H1 (cell line): ENCODE measurements at regions not wholly inside any gene's neighbourhood (a gene's known extent, or its start where the extent isn't known, plus 50 kb on each side); places are given as distances from the start of the nearest gene placed in this dataset.

Source experiments
- CTCF ChIA-PET: fragments of 300-600 bp; sonication (Branson Sonifier 250); formaldehyde crosslinking; loops from one replicate; lab custom pipeline; 2021; ENCODE audit not compliant: partially characterized antibody; lab: Charles Lee
- POLR2A ChIA-PET: fragments of 300-600 bp; sonication (Branson Sonifier 250); formaldehyde crosslinking; loops from one replicate; lab custom pipeline; 2021; ENCODE audit warnings: inconsistent platforms; ENCODE audit not compliant: partially characterized antibody; lab: Charles Lee
- DNase-seq, 2 experiments: peaks; one replicate each; pipeline versions ENCODE4 v3.0.0 to v3.0.0-alpha.2; 2010 to 2022; ENCODE audit warnings: low spot score in 2 of 2, low read depth in 1 of 2, mixed read lengths in 1 of 2
- FAIRE-seq: peaks from 2 replicates; lab custom pipeline; 2011; peaks lifted over from hg19 to GRCh38; lab: Jason Lieb, UNC
- H2AFZ ChIP-seq: 2 replicates; pipeline ENCODE4 v1.8.1; 2012; ENCODE audit warnings: low read length, inconsistent platforms
- H2AK5ac ChIP-seq: 2 replicates; pipeline ENCODE4 v1.6.1; 2013; ENCODE audit warnings: low read depth, low read length
- H2BK120ac ChIP-seq: replicated peaks from 2 replicates; pipeline ENCODE3; 2013; ENCODE audit warnings: low read depth, low read length, inconsistent platforms
- H2BK12ac ChIP-seq: 2 replicates; pipeline ENCODE4 v1.6.1; 2013; ENCODE audit warnings: low read depth, low read length
- H2BK15ac ChIP-seq: 2 replicates; pipeline ENCODE4 v1.6.1; 2013; ENCODE audit warnings: low read length
- H2BK20ac ChIP-seq: 2 replicates; pipeline ENCODE4 v1.6.1; 2013; ENCODE audit warnings: low read length
- H2BK5ac ChIP-seq: 2 replicates; pipeline ENCODE4 v1.6.1; 2013; ENCODE audit warnings: low read depth, low read length
- H3K14ac ChIP-seq: 2 replicates; pipeline ENCODE4 v1.6.1; 2013; ENCODE audit warnings: inconsistent platforms; ENCODE audit not compliant: insufficient read length
- H3K18ac ChIP-seq: 2 replicates; pipeline ENCODE4 v1.6.1; 2013; ENCODE audit warnings: low read length; ENCODE audit errors: extremely low read depth
- H3K23ac ChIP-seq: 2 replicates; pipeline ENCODE4 v1.6.1; 2013; ENCODE audit warnings: inconsistent platforms; ENCODE audit not compliant: insufficient read length
- H3K23me2 ChIP-seq: 2 replicates; pipeline ENCODE4 v1.6.1; 2013; ENCODE audit warnings: low read depth, low read length
- H3K27ac ChIP-seq: 2 replicates; pipeline ENCODE4 v1.6.1; 2011; ENCODE audit warnings: low read depth, low read length, inconsistent platforms
- H3K27me3 ChIP-seq, 4 experiments: replicated peaks in 1 of 4; 1 replicate in 1 of 4; 2 replicates in 3 of 4; pipeline versions ENCODE4 v1.6.1 to v1.8.1; 2011 to 2013; ENCODE audit warnings: low read length in 3 of 4, mild to moderate bottlenecking in 3 of 4, inconsistent platforms in 2 of 4, mixed read lengths in 2 of 4, moderate library complexity in 1 of 4; ENCODE audit not compliant: control insufficient read depth in 3 of 4, insufficient read depth in 3 of 4; ENCODE audit errors: extremely low read depth in 1 of 4
- H3K36me3 ChIP-seq, 4 experiments: 2 replicates each; pipeline versions ENCODE4 v1.6.1 to v1.8.1; 2011 to 2013; ENCODE audit warnings: mild to moderate bottlenecking in 4 of 4, low read length in 3 of 4, moderate library complexity in 2 of 4, control low read depth in 1 of 4, inconsistent platforms in 1 of 4; ENCODE audit not compliant: insufficient read depth in 4 of 4, control insufficient read depth in 2 of 4
- H3K4ac ChIP-seq: replicated peaks from 2 replicates; pipeline ENCODE3; 2013; ENCODE audit warnings: low read length, low read depth, mixed read lengths, inconsistent platforms; ENCODE audit not compliant: insufficient read length
- H3K4me1 ChIP-seq, 4 experiments: replicated peaks in 1 of 4; 1 replicate in 1 of 4; 2 replicates in 3 of 4; pipeline versions ENCODE4 v1.6.1 to v1.8.1; 2011 to 2013; ENCODE audit warnings: low read length in 3 of 4, inconsistent platforms in 2 of 4, mixed read lengths in 1 of 4; ENCODE audit not compliant: insufficient read depth in 4 of 4, control insufficient read depth in 3 of 4
- H3K4me2 ChIP-seq, 2 experiments: 2 replicates each; pipeline versions ENCODE4 v1.6.1 to v1.8.1; 2011 to 2013; ENCODE audit warnings: low read depth in 2 of 2, low read length in 2 of 2, control low read depth in 1 of 2, inconsistent platforms in 1 of 2, mild to moderate bottlenecking in 1 of 2; ENCODE audit not compliant: insufficient read depth in 1 of 2
- H3K4me3 ChIP-seq, 4 experiments: fragments of 200-600, 300-600 bp in 1 of 4; sonication (generic), shearing (Covaris generic), sonication (Bioruptor Twin) in 1 of 4; 2 replicates each; pipeline versions ENCODE4 v1.5.1 to v1.8.1; 2011 to 2016; ENCODE audit warnings: low read length in 4 of 4, low read depth in 3 of 4, control low read depth in 2 of 4, inconsistent platforms in 2 of 4, mild to moderate bottlenecking in 2 of 4, mixed read lengths in 1 of 4, moderate library complexity in 1 of 4; ENCODE audit not compliant: insufficient read depth in 2 of 4; ENCODE audit errors: extremely low read depth in 1 of 4
- H3K56ac ChIP-seq: replicated peaks from 2 replicates; pipeline ENCODE3; 2013; ENCODE audit warnings: low read depth, mild to moderate bottlenecking, mixed read lengths, low read length, inconsistent platforms; ENCODE audit not compliant: insufficient read length
- H3K79me1 ChIP-seq: 2 replicates; pipeline ENCODE4 v1.6.1; 2013; ENCODE audit warnings: low read depth, low read length, control low read depth
- H3K79me2 ChIP-seq, 2 experiments: 2 replicates each; pipeline versions ENCODE4 v1.6.1 to v1.8.1; 2012 to 2013; ENCODE audit warnings: low read length in 2 of 2, mild to moderate bottlenecking in 2 of 2, inconsistent platforms in 1 of 2; ENCODE audit not compliant: insufficient read depth in 2 of 2, control insufficient read depth in 1 of 2
- H3K9ac ChIP-seq, 4 experiments: replicated peaks in 1 of 4; 1 replicate in 1 of 4; 2 replicates in 3 of 4; pipeline versions ENCODE4 v1.6.1 to v1.8.1; 2011 to 2013; ENCODE audit warnings: low read depth in 3 of 4, low read length in 3 of 4, control low read depth in 2 of 4, mild to moderate bottlenecking in 2 of 4, moderate library complexity in 2 of 4, inconsistent platforms in 1 of 4; ENCODE audit errors: extremely low read depth in 1 of 4
- H3K9me3 ChIP-seq, 2 experiments: 2 replicates each; pipeline versions ENCODE4 v1.6.1 to v1.8.1; 2012 to 2013; ENCODE audit warnings: mild to moderate bottlenecking in 2 of 2, moderate library complexity in 2 of 2, control low read depth in 1 of 2, inconsistent platforms in 1 of 2, low read depth in 1 of 2, low read length in 1 of 2, mixed read lengths in 1 of 2; ENCODE audit not compliant: insufficient read depth in 2 of 2
- H4K20me1 ChIP-seq, 2 experiments: replicated peaks in 1 of 2; 2 replicates each; pipeline versions ENCODE3 to v1.8.1; 2011 to 2013; ENCODE audit warnings: inconsistent platforms in 2 of 2, low read length in 2 of 2, mild to moderate bottlenecking in 1 of 2; ENCODE audit not compliant: insufficient read depth in 2 of 2, control insufficient read depth in 1 of 2
- H4K5ac ChIP-seq: 2 replicates; pipeline ENCODE4 v1.6.1; 2013; ENCODE audit warnings: low read length, low read depth, mixed read lengths, inconsistent platforms; ENCODE audit not compliant: insufficient read length
- H4K8ac ChIP-seq: 2 replicates; pipeline ENCODE4 v1.8.0; 2013; ENCODE audit warnings: mild to moderate bottlenecking, moderate library complexity, low read length, inconsistent platforms; ENCODE audit not compliant: insufficient read depth; ENCODE audit errors: extremely low read depth
- H4K91ac ChIP-seq: replicated peaks from 2 replicates; pipeline ENCODE3; 2013; ENCODE audit warnings: low read length, mixed read lengths, inconsistent platforms; ENCODE audit not compliant: insufficient read length
- CBX5 ChIP-seq: fragments of 300-800, 300-1000 bp; sonication (generic); IDR thresholded peaks from 2 replicates; pipeline ENCODE4 v1.7.1; 2016; ENCODE audit warnings: antibody characterized with exemption, low read length, low read depth
- E2F6 ChIP-seq: IDR thresholded peaks from 2 replicates; pipeline ENCODE4 v1.6.1; 2012; ENCODE audit warnings: inconsistent platforms
- EGR1 ChIP-seq: IDR thresholded peaks from 2 replicates; pipeline ENCODE4 v1.6.1; 2011; ENCODE audit warnings: low read depth, low read length, borderline replicate concordance
- GTF2F1 ChIP-seq: IDR thresholded peaks from 2 replicates; pipeline ENCODE4 v1.6.1; 2012; ENCODE audit warnings: low read depth, low read length, improper control_type of control experiment, borderline replicate concordance
- SUZ12 ChIP-seq: fragments of 200-600 bp; sonication (generic); IDR thresholded peaks from 2 replicates; pipeline ENCODE4 v1.6.1; 2012; ENCODE audit warnings: mild to moderate bottlenecking, inconsistent platforms, low read length, moderate library complexity, mixed read lengths
- WGBS, 2 experiments: shearing (Covaris generic) in 1 of 2; methylation state at CpG; one replicate each; pipeline versions ENCODE4 v1.1.6 to v1.1.7; 2013 to 2015; ENCODE audit warnings: low lambda C conversion rate in 2 of 2, mixed read lengths in 2 of 2, inconsistent platforms in 1 of 2, low coverage in 1 of 2, missing lambda C conversion rate in 1 of 2; ENCODE audit not compliant: insufficient replicate concordance in 2 of 2, insufficient coverage in 1 of 2, insufficient read length in 1 of 2; ENCODE audit errors: extremely low coverage in 1 of 2, missing lambda C conversion rate in 1 of 2; 5-methylcytosine and 5-hydroxymethylcytosine counted together
- TF ChIP-seq, protein P1 (sequence below): IDR thresholded peaks from 2 replicates; pipeline ENCODE4 v1.6.1; 2012; ENCODE audit warnings: inconsistent platforms

GRCh38 chr14:86296173-86296572 is 766.2 kb downstream of the FLRT2 start:
- Histone ChIP-seq H3K23me2 (no peaks in the 10 kb centered on the region), H3K27ac (no peak overlapping the region), H3K27me3 (no peaks in the 10 kb centered on the region), H3K9ac (no peak overlapping the region), H2BK20ac (no peak overlapping the region), H3K4me3 (no peak overlapping the region), H2AFZ (no peak overlapping the region), H3K14ac (no peak overlapping the region), H3K79me1 (no peaks in the 10 kb centered on the region), H3K4me2 (no peak overlapping the region; a peak in 1 of 4 replicates), H2AK5ac (no peak overlapping the region), H3K18ac (no peak overlapping the region), H2BK120ac (peak overlapping the region; percentile 33), H3K36me3 (no peaks in the 10 kb centered on the region), H3K79me2 (no peaks in the 10 kb centered on the region), H3K56ac (no peak overlapping the region), H3K4ac (no peak overlapping the region), H3K9me3 (no peaks in the 10 kb centered on the region), H2BK5ac (no peak overlapping the region), H4K8ac (no peak overlapping the region), H3K4me1 (peaks cover 0 to 3% (median 1%) of the 10 kb centered on the region in 4 experiments; a peak in 3 of 7 replicates), H3K23ac (no peak overlapping the region), H2BK15ac (no peak overlapping the region), H4K20me1 (no peaks in the 10 kb centered on the region), H4K91ac (no peak overlapping the region), H2BK12ac (no peak overlapping the region), H4K5ac (no peak overlapping the region)
- no peak for TF ChIP-seq CBX5
- no peak for TF ChIP-seq E2F6
- no peak for TF ChIP-seq EGR1
- TF ChIP-seq, protein P1, sequence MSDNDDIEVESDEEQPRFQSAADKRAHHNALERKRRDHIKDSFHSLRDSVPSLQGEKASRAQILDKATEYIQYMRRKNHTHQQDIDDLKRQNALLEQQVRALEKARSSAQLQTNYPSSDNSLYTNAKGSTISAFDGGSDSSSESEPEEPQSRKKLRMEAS, result no peak
- TF ChIP-seq GTF2F1, result no peak
- no peak for TF ChIP-seq SUZ12
- 100% methylated on average over 1 of the region's 1 CpG; no CpG with 5 or more reads in 1 of the 2 experiments for WGBS, 2 experiments
- DNase-seq (no peak), FAIRE-seq (no peak)
- POLR2A ChIA-PET, result no interaction called here
- CTCF ChIA-PET, result no interaction called here
